Natural killer cell treated with Interleukin-12 subunit alpha and Interleukin-12 subunit beta and Interleukin-15 and Interleukin-18, amount 100 ng/mL, for 72 hours (primary cell): ENCODE measurements at regions not wholly inside any gene's neighbourhood (a gene's known extent, or its start where the extent isn't known, plus 50 kb on each side); places are given as distances from the start of the nearest gene placed in this dataset.
A peak's percentile ranks its signal among the peaks of the same experiment; 100 is the strongest.

Source experiments
- ATAC-seq, 2 donors: fragments of 150-1000 bp; cut with Tn5 transposase in 1 of 2; sonication (Bioruptor Pico), chemical (Tn5 transposase) in 1 of 2; 2 replicates each; pipeline ENCODE4 v1.10.0; 2021
- DNase-seq: peaks from one replicate; pipeline ENCODE4 v3.0.0; 2022; ENCODE audit warnings: low spot score
- H3K27ac Mint-ChIP-seq, 2 donors: 1 replicate in 1 of 2; 2 replicates in 1 of 2; pipeline ENCODE4 v1.8.0; 2022; ENCODE audit warnings: mixed read lengths in 2 of 2, mild to moderate bottlenecking in 1 of 2, moderate library complexity in 1 of 2
- H3K27me3 Mint-ChIP-seq, 2 donors: 1 replicate in 1 of 2; 2 replicates in 1 of 2; pipeline ENCODE4 v1.8.0; 2022; ENCODE audit warnings: mixed read lengths in 2 of 2
- H3K36me3 Mint-ChIP-seq: one replicate; pipeline ENCODE4 v1.8.0; 2022; ENCODE audit warnings: mixed read lengths
- H3K4me1 Mint-ChIP-seq, 2 donors: 1 replicate in 1 of 2; 2 replicates in 1 of 2; pipeline ENCODE4 v1.8.0; 2022; ENCODE audit warnings: low read depth in 2 of 2, mixed read lengths in 2 of 2, mild to moderate bottlenecking in 1 of 2
- H3K4me3 Mint-ChIP-seq: one replicate; pipeline ENCODE4 v1.8.0; 2022; ENCODE audit warnings: mixed read lengths
- H3K9me3 Mint-ChIP-seq: 2 replicates; pipeline ENCODE4 v1.8.0; 2022; ENCODE audit warnings: mixed read lengths

DNA sequence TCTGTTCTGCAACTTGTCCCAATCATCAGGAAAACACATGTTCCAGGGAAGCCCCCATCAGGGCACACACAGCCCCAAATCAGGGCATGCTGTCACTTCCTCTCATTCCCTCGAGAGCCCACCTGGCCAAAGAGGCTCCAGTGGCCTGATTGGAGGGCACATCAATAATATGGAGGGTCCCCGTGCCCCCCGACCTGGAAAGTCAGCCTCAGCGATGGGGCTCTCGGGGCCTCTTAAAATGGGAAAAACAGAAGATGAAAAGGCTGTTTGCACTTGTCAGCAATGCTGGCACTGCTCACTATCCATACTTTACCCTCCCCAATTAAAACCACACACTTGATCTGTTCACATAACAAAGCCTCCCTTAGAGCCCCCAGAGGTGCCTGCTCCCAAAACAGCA is 172.9 kb upstream of the NSMCE3 start:
- Mint-ChIP-seq H3K27ac (no peak overlapping the region), H3K4me1 (no peaks in the 10 kb centered on the region), H3K9me3 (no peaks in the 10 kb centered on the region), H3K27me3 (peaks cover 6 to 22% of the 10 kb centered on the region in 2 donors), H3K4me3 (no peak overlapping the region), H3K36me3 (no peaks in the 10 kb centered on the region)
- DNase-seq: no peak
- no peak for ATAC-seq

DNA sequence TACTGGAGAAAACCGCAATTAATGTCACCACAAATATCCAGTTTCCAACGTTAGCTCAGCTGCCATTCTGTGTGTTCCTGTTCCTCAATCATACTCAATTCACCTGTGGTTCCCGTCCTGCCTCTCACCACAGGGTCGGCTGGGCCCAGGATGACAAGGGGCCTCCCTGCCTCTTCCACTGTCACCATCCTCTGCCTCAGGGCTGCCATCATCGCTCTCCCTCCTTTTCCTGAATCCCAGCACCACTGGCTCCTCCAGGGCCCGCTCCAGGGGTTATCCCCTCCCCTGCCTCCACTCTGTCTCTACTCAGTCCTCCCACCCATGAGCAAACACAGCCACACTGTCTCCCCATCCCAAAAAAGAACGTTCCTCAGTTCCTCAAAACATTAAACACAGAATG is 170.9 kb upstream of the NSMCE3 start:
- ATAC-seq: no peak
- Mint-ChIP-seq H3K27ac (no peak overlapping the region), H3K4me3 (no peak overlapping the region), H3K4me1 (no peaks in the 10 kb centered on the region), H3K27me3 (peaks cover 6 to 28% of the 10 kb centered on the region in 2 donors), H3K36me3 (no peaks in the 10 kb centered on the region), H3K9me3 (no peaks in the 10 kb centered on the region)
- no peak for DNase-seq

DNA sequence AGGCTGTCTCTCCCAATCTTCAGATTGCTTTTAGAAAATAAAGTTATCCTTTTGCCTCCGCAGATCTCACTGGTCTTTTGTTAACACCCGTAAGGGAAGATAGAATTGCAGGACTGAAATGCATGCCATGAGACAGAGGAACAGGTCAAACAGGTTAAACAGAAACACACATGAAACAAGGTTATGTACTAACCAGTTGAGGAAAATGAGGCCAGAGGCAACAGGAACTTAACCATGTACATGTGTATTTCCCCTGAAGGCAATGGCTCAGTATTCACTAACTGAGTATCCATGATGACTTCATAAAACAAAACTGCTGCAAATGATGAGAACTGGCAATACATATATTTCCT is 169.1 kb upstream of the NSMCE3 start:
- no peak for ATAC-seq
- no peaks in the 10 kb centered on the region for H3K4me1 Mint-ChIP-seq
- no peaks in the 10 kb centered on the region for H3K36me3 Mint-ChIP-seq
- no peak overlapping the region for H3K4me3 Mint-ChIP-seq
- H3K27ac Mint-ChIP-seq: no peak overlapping the region
- DNase-seq: no peak
- H3K9me3 Mint-ChIP-seq: no peaks in the 10 kb centered on the region
- peaks cover 12 to 44% of the 10 kb centered on the region in 2 donors for H3K27me3 Mint-ChIP-seq

- Mint-ChIP-seq H3K4me1 (no peaks in the 10 kb centered on the region), H3K27ac (no peak overlapping the region), H3K4me3 (no peak overlapping the region), H3K27me3 (peaks cover 12 to 47% of the 10 kb centered on the region in 2 donors), H3K36me3 (no peaks in the 10 kb centered on the region), H3K9me3 (no peaks in the 10 kb centered on the region)
- DNase-seq (no peak), ATAC-seq (no peak)
Observed at GRCh38 chr15:29437888-29438702, 168.5 kb upstream of the NSMCE3 start.

- no peak overlapping the region for H3K27ac Mint-ChIP-seq
- H3K4me3 Mint-ChIP-seq: no peak overlapping the region
- no peaks in the 10 kb centered on the region for H3K36me3 Mint-ChIP-seq
- DNase-seq (no peak), ATAC-seq (no peak)
- no peaks in the 10 kb centered on the region for H3K4me1 Mint-ChIP-seq
- H3K9me3 Mint-ChIP-seq: no peaks in the 10 kb centered on the region
- H3K27me3 Mint-ChIP-seq: peaks cover 15 to 49% of the 10 kb centered on the region in 2 donors
Observed at GRCh38 chr15:29435811-29436210, 166.2 kb upstream of the NSMCE3 start.

- H3K4me3 Mint-ChIP-seq: no peak overlapping the region
- no peaks in the 10 kb centered on the region for H3K9me3 Mint-ChIP-seq
- H3K4me1 Mint-ChIP-seq: no peaks in the 10 kb centered on the region
- no peak overlapping the region for H3K27ac Mint-ChIP-seq
- ATAC-seq: no peak
- no peaks in the 10 kb centered on the region for H3K36me3 Mint-ChIP-seq
- DNase-seq: no peak
- H3K27me3 Mint-ChIP-seq: peaks cover 13 to 47% of the 10 kb centered on the region in 2 donors
Observed at GRCh38 chr15:29434280-29434679, 164.7 kb upstream of the NSMCE3 start.

DNA sequence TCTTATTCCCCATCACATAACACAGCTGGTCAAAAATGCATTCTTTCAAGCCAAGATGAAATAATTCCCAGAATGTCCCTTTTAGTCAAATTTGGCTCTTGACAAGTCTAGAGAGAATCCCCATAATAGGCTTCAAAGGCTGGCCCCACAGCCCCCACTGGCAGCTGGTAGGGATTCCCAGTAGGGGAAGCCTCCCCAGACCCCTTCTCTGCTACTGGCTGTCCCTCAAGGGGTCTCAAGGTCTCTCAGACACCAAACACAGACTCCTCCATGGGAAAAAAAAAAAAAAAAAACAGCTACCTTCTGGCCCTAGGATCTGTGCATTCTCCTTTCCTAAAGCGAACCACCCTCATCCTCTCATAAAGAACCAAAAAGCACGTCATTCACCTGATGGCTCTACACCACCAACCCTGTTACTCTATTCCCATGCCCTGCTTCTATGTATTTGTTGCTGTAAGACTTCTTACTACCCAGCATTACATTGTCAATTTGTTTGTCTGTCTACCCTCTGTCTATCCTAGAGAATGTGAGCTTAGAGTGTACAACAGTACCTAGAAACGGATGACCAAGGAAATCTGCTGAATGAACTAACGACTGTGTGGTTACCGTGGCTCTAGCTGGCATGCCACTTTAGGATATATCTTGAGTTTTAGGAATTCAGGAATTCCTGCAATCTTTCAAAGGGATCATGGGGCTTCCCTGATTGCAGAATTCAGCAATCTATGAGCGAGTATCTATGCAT is 164.1 kb upstream of the NSMCE3 start:
- Mint-ChIP-seq H3K4me1 (no peaks in the 10 kb centered on the region), H3K4me3 (no peak overlapping the region), H3K36me3 (no peaks in the 10 kb centered on the region), H3K27me3 (peaks cover 16 to 43% of the 10 kb centered on the region in 2 donors), H3K9me3 (no peaks in the 10 kb centered on the region), H3K27ac (no peak overlapping the region)
- ATAC-seq: no peak
- DNase-seq: no peak

GRCh38 chr15:29433050-29433318 is 163.4 kb upstream of the NSMCE3 start:
- H3K4me3 Mint-ChIP-seq: no peak overlapping the region
- no peak for DNase-seq
- H3K27me3 Mint-ChIP-seq: peaks cover 16 to 39% of the 10 kb centered on the region in 2 donors
- H3K4me1 Mint-ChIP-seq: no peaks in the 10 kb centered on the region
- no peak overlapping the region for H3K27ac Mint-ChIP-seq
- peak; percentile 37 to 52 for ATAC-seq
- no peaks in the 10 kb centered on the region for H3K9me3 Mint-ChIP-seq
- H3K36me3 Mint-ChIP-seq: no peaks in the 10 kb centered on the region

DNA sequence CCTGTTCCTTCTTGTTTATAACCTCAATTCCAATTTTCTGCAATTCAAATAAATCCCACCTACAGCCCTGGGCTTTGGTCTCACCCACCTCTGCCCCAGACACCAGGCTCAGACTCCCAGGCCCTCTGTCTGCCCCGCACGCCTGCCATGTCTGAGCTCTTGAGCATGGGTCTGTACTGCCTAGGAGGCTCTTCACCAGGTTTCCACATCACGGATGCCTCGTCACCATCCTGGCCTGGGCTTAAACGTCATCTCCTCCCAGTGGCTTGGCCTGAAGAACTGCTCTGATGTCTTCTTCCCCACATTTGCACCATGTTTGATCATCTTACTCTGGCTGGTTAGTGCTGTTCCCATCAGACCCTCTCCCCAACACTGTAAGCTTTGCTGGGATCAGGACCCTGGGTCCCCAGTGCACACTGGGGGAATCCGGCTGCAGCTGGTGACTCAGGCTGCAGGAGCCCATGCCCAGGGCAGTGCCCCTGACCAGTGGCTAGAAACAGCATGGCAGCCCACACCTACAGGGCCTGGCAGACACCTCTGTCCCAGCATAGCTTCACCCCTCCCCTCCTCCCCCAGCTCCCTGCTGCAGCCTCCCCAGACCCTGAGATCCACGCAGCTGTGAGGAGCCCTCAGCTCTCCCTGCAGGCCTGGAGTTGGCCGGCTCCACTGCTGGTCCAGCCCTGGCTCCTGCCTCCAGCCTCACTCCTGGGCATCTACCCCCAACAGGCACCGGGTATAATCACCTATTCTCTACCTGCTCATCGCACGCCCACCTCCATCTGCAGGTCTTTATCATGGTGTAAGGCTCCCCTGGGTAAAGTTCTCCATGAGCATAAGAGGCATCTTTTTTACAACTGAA is 162.8 kb upstream of the NSMCE3 start:
- H3K9me3 Mint-ChIP-seq: no peaks in the 10 kb centered on the region
- H3K27me3 Mint-ChIP-seq: peaks cover 19 to 41% of the 10 kb centered on the region in 2 donors
- H3K4me1 Mint-ChIP-seq: no peaks in the 10 kb centered on the region
- H3K36me3 Mint-ChIP-seq: no peaks in the 10 kb centered on the region
- ATAC-seq: peak; percentile 28 to 43
- H3K27ac Mint-ChIP-seq: no peak overlapping the region
- no peak overlapping the region for H3K4me3 Mint-ChIP-seq
- no peak for DNase-seq

DNA sequence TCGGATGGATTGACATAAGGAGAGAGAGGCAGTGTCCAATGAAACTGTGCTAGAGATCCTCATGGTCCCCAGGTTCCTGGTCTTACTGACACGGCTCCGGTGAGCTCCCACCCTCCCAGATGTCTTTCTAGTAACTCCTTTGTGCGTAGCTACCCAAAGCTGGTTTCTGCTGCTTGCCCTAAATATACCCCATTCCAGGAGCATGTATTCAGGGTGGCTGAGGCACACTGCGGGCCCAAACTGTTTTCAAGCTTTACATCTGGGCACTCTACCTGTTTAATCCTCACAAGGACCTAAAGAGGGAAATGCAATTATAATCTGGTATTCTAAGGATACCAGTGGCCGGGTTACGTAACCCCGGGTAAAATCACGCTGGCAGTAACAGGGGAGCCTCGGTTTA is 161.2 kb upstream of the NSMCE3 start:
- ATAC-seq (no peak), DNase-seq (no peak)
- no peaks in the 10 kb centered on the region for H3K36me3 Mint-ChIP-seq
- H3K27me3 Mint-ChIP-seq: peaks cover 19 to 47% of the 10 kb centered on the region in 2 donors
- no peak overlapping the region for H3K4me3 Mint-ChIP-seq
- no peaks in the 10 kb centered on the region for H3K4me1 Mint-ChIP-seq
- H3K27ac Mint-ChIP-seq: no peak overlapping the region
- no peaks in the 10 kb centered on the region for H3K9me3 Mint-ChIP-seq

GRCh38 chr15:29430124-29430523 is 160.5 kb upstream of the NSMCE3 start:
- Mint-ChIP-seq H3K9me3 (peaks cover 2% of the 10 kb centered on the region), H3K4me1 (no peaks in the 10 kb centered on the region), H3K27ac (no peak overlapping the region), H3K36me3 (no peaks in the 10 kb centered on the region), H3K4me3 (no peak overlapping the region), H3K27me3 (peaks cover 21 to 45% of the 10 kb centered on the region in 2 donors)
- DNase-seq: no peak
- ATAC-seq: no peak

GRCh38 chr15:29429584-29429983 is 160.0 kb upstream of the NSMCE3 start:
- peaks cover 22 to 40% of the 10 kb centered on the region in 2 donors for H3K27me3 Mint-ChIP-seq
- DNase-seq (no peak), ATAC-seq (no peak)
- no peaks in the 10 kb centered on the region for H3K36me3 Mint-ChIP-seq
- H3K9me3 Mint-ChIP-seq: peaks cover 3% of the 10 kb centered on the region
- no peak overlapping the region for H3K4me3 Mint-ChIP-seq
- H3K27ac Mint-ChIP-seq: no peak overlapping the region
- H3K4me1 Mint-ChIP-seq: no peaks in the 10 kb centered on the region

- no peak overlapping the region for H3K4me3 Mint-ChIP-seq
- H3K27me3 Mint-ChIP-seq: peaks cover 19 to 34% of the 10 kb centered on the region in 2 donors
- ATAC-seq (no peak), DNase-seq (no peak)
- H3K36me3 Mint-ChIP-seq: no peaks in the 10 kb centered on the region
- H3K9me3 Mint-ChIP-seq: peaks cover 3% of the 10 kb centered on the region
- H3K4me1 Mint-ChIP-seq: no peaks in the 10 kb centered on the region
- no peak overlapping the region for H3K27ac Mint-ChIP-seq
Observed at GRCh38 chr15:29428925-29429573, 159.4 kb upstream of the NSMCE3 start.
